ENCODE measurements at regions not wholly inside any gene's neighbourhood (a gene's known extent, or its start where the extent isn't known, plus 50 kb on each side); places are given as distances from the start of the nearest gene placed in this dataset.

- no peak for DNase-seq
These were observed 746.1 kb upstream of the LRRC4C start for GRCh38 chr11:42205518-42205917.

GRCh38 chr11:42225664-42226063, 766.2 kb upstream of the LRRC4C start:
- DNase-seq, result no peak

GRCh38 chr11:42232673-42233072, 773.2 kb upstream of the LRRC4C start:
- no peak for DNase-seq

GRCh38 chr11:42234451-42234951, 775.0 kb upstream of the LRRC4C start:
- DNase-seq, result peak; percentile 91

- DNase-seq, result peak; percentile 93
These were observed 778.3 kb upstream of the LRRC4C start for GRCh38 chr11:42237701-42238235.

GRCh38 chr11:42239188-42239587, 779.7 kb upstream of the LRRC4C start:
- peak; percentile 92 for DNase-seq

GRCh38 chr11:42243385-42243784, 783.9 kb upstream of the LRRC4C start:
- no peak for DNase-seq

GRCh38 chr11:42244376-42244775, 784.9 kb upstream of the LRRC4C start:
- DNase-seq, result no peak

- peak; percentile 59 for DNase-seq
These were observed 789.9 kb upstream of the LRRC4C start for GRCh38 chr11:42249401-42249800.

- DNase-seq, result peak; percentile 49
These were observed 790.5 kb upstream of the LRRC4C start for GRCh38 chr11:42249956-42250355.

GRCh38 chr11:42251984-42252383, 792.5 kb upstream of the LRRC4C start:
- DNase-seq, result peak; percentile 19

- DNase-seq, result no peak
These were observed 793.7 kb upstream of the LRRC4C start for GRCh38 chr11:42253156-42253555.

- DNase-seq, result no peak
These were observed 796.5 kb upstream of the LRRC4C start for GRCh38 chr11:42255906-42256305.

- no peak for DNase-seq
These were observed 798.1 kb upstream of the LRRC4C start for GRCh38 chr11:42257534-42257933.

- DNase-seq, result no peak
These were observed 805.6 kb upstream of the LRRC4C start for GRCh38 chr11:42265072-42265471.

- DNase-seq, result peak; percentile 8
These were observed 811.9 kb upstream of the LRRC4C start for GRCh38 chr11:42271306-42271705.

- DNase-seq, result no peak
These were observed 814.5 kb upstream of the LRRC4C start for GRCh38 chr11:42273977-42274376.

GRCh38 chr11:42296910-42297309, 837.5 kb upstream of the LRRC4C start:
- DNase-seq, result no peak

GRCh38 chr11:42299780-42300179, 840.3 kb upstream of the LRRC4C start:
- no peak for DNase-seq

GRCh38 chr11:42301777-42302176, 842.3 kb upstream of the LRRC4C start:
- DNase-seq, result no peak

- peak; percentile 12 for DNase-seq
These were observed 852.1 kb upstream of the LRRC4C start for GRCh38 chr11:42311514-42311913.

GRCh38 chr11:42311944-42312343, 852.5 kb upstream of the LRRC4C start:
- DNase-seq, result peak; percentile 11

- peak; percentile 58 for DNase-seq
These were observed 855.8 kb upstream of the LRRC4C start for GRCh38 chr11:42315267-42315666.

- peak; percentile 72 for DNase-seq
These were observed 856.4 kb upstream of the LRRC4C start for GRCh38 chr11:42315846-42316245.

GRCh38 chr11:42319921-42320320, 860.5 kb upstream of the LRRC4C start:
- peak; percentile 21 for DNase-seq
